ENCODE measurements at regions not wholly inside any gene's neighbourhood (a gene's known extent, or its start where the extent isn't known, plus 50 kb on each side); places are given as distances from the start of the nearest gene placed in this dataset.
A peak's percentile ranks its signal among the peaks of the same experiment; 100 is the strongest.

DNA sequence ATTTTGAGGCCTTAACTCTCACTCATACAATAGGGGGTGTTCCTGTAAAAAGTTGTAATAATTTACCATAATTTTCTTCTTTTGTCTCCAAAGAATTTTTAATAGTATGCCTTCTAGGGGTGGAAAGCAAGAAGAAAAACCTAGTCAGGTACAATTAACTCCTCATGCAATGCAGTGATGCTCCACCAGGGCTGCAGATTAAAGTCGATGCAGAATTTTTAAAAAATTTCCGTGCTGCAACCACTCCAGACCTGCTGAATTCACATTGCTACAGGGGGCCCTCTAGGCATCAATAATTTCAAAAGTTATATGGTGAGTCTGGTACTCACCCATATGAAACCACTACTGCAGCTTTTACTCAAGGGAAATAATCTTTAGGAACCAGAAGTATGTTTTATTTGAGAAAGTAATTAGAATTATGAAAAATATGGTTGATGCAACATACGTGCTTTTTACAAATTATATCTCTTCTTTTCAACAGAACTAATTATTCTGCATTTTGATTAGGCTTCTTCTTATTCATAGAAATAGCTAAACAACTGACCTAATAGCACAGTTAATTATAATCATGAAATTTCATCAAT, 353.2 kb downstream of the BCAT1 start:
- no peak for TF ChIP-seq EZH2phosphoT487 (IDR thresholded peaks at IDR 0.05)
- TF ChIP-seq, protein P1, sequence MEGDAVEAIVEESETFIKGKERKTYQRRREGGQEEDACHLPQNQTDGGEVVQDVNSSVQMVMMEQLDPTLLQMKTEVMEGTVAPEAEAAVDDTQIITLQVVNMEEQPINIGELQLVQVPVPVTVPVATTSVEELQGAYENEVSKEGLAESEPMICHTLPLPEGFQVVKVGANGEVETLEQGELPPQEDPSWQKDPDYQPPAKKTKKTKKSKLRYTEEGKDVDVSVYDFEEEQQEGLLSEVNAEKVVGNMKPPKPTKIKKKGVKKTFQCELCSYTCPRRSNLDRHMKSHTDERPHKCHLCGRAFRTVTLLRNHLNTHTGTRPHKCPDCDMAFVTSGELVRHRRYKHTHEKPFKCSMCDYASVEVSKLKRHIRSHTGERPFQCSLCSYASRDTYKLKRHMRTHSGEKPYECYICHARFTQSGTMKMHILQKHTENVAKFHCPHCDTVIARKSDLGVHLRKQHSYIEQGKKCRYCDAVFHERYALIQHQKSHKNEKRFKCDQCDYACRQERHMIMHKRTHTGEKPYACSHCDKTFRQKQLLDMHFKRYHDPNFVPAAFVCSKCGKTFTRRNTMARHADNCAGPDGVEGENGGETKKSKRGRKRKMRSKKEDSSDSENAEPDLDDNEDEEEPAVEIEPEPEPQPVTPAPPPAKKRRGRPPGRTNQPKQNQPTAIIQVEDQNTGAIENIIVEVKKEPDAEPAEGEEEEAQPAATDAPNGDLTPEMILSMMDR (IDR thresholded peaks at IDR 0.05), result peak; percentile 55
- TF ChIP-seq EZH2 (IDR thresholded peaks at IDR 0.05), result no peak

Data from neural progenitor cell (in vitro differentiated cells).